DND-41 (cell line): ENCODE measurements at regions not wholly inside any gene's neighbourhood (a gene's known extent, or its start where the extent isn't known, plus 50 kb on each side); places are given as distances from the start of the nearest gene placed in this dataset.

Experiments
- ATAC-seq: fragments of 200-7000 bp; cut with Tn5 transposase; 3 replicates; pipeline ENCODE4 v1.9.1; 2021; ENCODE audit warnings: low read depth; ENCODE audit not compliant: insufficient read depth
- DNase-seq: peaks from one replicate; pipeline ENCODE4 v3.0.0-alpha.2; 2020
- H2AFZ ChIP-seq: 2 replicates; pipeline ENCODE4 v1.6.0; 2012; ENCODE audit warnings: low read depth, low read length
- H3K27ac ChIP-seq: 2 replicates; pipeline ENCODE4 v1.5.1; 2012; ENCODE audit warnings: low read length, inconsistent platforms
- H3K27me3 ChIP-seq: fragments of 200-600 bp; sonication (generic); 2 replicates; pipeline ENCODE4 v1.6.0; 2012; ENCODE audit warnings: low read length, mild to moderate bottlenecking, inconsistent platforms; ENCODE audit not compliant: insufficient read depth, poor library complexity
- H3K36me3 ChIP-seq: 2 replicates; pipeline ENCODE4 v1.5.1; 2012; ENCODE audit warnings: low read length, inconsistent platforms; ENCODE audit not compliant: insufficient read depth
- H3K4me1 ChIP-seq: 2 replicates; pipeline ENCODE4 v1.5.1; 2012; ENCODE audit warnings: mild to moderate bottlenecking, low read length; ENCODE audit not compliant: insufficient read depth
- H3K4me2 ChIP-seq: 2 replicates; pipeline ENCODE4 v1.6.0; 2012; ENCODE audit warnings: mild to moderate bottlenecking, moderate library complexity, low read length, inconsistent platforms; ENCODE audit not compliant: insufficient read depth
- H3K4me3 ChIP-seq, 2 experiments: fragments of 200-600 bp in 1 of 2; shearing (Covaris generic) in 1 of 2; 2 replicates each; pipeline ENCODE4 v1.5.1; 2012 to 2016; ENCODE audit warnings: inconsistent platforms in 2 of 2, low read length in 2 of 2, mild to moderate bottlenecking in 2 of 2, low read depth in 1 of 2, moderate library complexity in 1 of 2
- H3K79me2 ChIP-seq: 2 replicates; pipeline ENCODE4 v1.6.0; 2012; ENCODE audit warnings: low read length, inconsistent platforms; ENCODE audit not compliant: insufficient read depth
- H3K9ac ChIP-seq: 2 replicates; pipeline ENCODE4 v1.6.0; 2012; ENCODE audit warnings: low read depth, mild to moderate bottlenecking, inconsistent platforms, low read length, moderate library complexity
- H3K9me3 ChIP-seq: 2 replicates; pipeline ENCODE4 v1.5.1; 2012; ENCODE audit warnings: low read length, moderate library complexity, mild to moderate bottlenecking, inconsistent platforms; ENCODE audit not compliant: insufficient read depth, severe bottlenecking
- H4K20me1 ChIP-seq: 2 replicates; pipeline ENCODE4 v1.6.0; 2012; ENCODE audit warnings: low read length; ENCODE audit not compliant: insufficient read depth
- EZH2 ChIP-seq: IDR thresholded peaks from 3 replicates; pipeline ENCODE4 v1.6.1; 2012; ENCODE audit warnings: borderline replicate concordance, low read depth, mild to moderate bottlenecking, moderate library complexity, low read length, inconsistent platforms; ENCODE audit not compliant: severe bottlenecking
- TF ChIP-seq, protein P1 (sequence below): IDR thresholded peaks from 2 replicates; pipeline ENCODE4 v1.5.1; 2012; ENCODE audit warnings: borderline replicate concordance, low read length, moderate library complexity, mild to moderate bottlenecking; ENCODE audit not compliant: poor library complexity, severe bottlenecking; ENCODE audit errors: extremely low read depth

DNA sequence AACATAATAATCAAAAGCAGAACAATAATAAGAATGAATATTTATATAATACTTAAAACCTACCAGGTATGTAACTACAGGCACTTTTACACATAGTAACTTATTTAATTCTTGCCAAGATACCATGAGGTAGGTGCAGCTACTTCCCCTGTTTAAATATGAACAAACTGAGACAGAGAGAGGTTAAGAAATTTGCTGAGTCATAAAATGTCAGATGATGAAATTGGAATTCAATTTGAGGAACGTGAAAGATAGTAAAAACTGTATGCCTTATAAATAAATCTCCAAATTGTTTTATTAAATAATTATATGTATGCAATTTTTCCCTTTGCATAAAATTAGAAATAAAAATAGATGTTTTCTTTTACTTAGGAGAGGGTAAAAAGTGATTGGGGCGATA, 1103.3 kb upstream of the NRXN1 start:
- Histone ChIP-seq H4K20me1 (no peaks in the 10 kb centered on the region), H3K9me3 (peaks cover 4% of the 10 kb centered on the region), H2AFZ (no peak overlapping the region), H3K79me2 (no peaks in the 10 kb centered on the region), H3K9ac (no peak overlapping the region), H3K4me2 (no peak overlapping the region), H3K4me3 (no peak overlapping the region), H3K36me3 (no peaks in the 10 kb centered on the region), H3K4me1 (no peaks in the 10 kb centered on the region), H3K27me3 (no peaks in the 10 kb centered on the region), H3K27ac (no peak overlapping the region)
- TF ChIP-seq, protein P1, sequence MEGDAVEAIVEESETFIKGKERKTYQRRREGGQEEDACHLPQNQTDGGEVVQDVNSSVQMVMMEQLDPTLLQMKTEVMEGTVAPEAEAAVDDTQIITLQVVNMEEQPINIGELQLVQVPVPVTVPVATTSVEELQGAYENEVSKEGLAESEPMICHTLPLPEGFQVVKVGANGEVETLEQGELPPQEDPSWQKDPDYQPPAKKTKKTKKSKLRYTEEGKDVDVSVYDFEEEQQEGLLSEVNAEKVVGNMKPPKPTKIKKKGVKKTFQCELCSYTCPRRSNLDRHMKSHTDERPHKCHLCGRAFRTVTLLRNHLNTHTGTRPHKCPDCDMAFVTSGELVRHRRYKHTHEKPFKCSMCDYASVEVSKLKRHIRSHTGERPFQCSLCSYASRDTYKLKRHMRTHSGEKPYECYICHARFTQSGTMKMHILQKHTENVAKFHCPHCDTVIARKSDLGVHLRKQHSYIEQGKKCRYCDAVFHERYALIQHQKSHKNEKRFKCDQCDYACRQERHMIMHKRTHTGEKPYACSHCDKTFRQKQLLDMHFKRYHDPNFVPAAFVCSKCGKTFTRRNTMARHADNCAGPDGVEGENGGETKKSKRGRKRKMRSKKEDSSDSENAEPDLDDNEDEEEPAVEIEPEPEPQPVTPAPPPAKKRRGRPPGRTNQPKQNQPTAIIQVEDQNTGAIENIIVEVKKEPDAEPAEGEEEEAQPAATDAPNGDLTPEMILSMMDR = no peak
- no peak for TF ChIP-seq EZH2
- DNase-seq (no peak), ATAC-seq (no peak)

DNA sequence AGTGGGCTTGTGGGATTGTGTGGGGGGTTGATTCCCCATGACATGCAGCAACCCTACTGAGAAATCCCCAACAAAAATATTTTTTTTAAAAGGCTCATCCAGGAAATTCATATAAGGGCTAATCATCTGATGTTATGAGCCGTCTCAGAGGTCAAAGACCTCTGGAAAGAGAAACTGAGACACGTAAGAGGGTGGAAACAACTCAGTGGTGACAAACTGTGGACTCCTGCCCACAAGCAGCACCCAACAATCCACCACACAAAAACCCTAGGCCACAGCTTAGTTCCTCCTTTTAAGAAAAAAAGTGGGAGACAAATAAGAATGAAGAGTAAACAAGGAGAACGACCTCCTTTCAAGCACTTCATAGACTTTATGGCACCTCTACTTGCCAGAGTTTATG, 1096.1 kb upstream of the NRXN1 start:
- no peaks in the 10 kb centered on the region for H3K79me2 ChIP-seq
- DNase-seq (no peak), ATAC-seq (no peak)
- H3K9ac ChIP-seq = no peak overlapping the region
- H3K4me2 ChIP-seq = no peak overlapping the region
- no peak overlapping the region for H3K4me3 ChIP-seq
- no peaks in the 10 kb centered on the region for H4K20me1 ChIP-seq
- no peaks in the 10 kb centered on the region for H3K36me3 ChIP-seq
- no peak overlapping the region for H3K27ac ChIP-seq
- no peaks in the 10 kb centered on the region for H3K27me3 ChIP-seq
- TF ChIP-seq, protein P1 = no peak
- no peak for TF ChIP-seq EZH2
- H3K4me1 ChIP-seq = no peaks in the 10 kb centered on the region
- H3K9me3 ChIP-seq = peaks cover 4% of the 10 kb centered on the region
- no peak overlapping the region for H2AFZ ChIP-seq

DNA sequence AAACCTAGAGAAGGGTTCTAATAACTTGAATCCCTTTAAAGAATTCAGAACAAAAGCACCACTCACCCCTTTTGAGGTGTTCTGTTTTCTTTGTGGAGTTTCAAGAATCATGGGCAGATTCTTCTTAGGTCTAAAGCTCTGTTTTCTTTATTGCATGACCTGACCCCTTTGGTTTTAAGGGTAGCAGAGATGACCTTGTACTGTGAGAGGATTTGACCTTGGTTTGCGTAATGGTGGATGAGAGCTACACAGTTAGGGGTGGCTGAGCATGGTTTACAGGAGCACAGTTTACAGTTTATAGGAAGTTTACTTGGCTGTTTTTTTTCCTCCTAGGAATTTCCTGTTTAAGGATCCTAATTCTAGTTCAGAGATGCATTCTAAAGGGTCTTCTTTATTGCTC, 1095.6 kb upstream of the NRXN1 start:
- H3K27ac ChIP-seq = no peak overlapping the region
- H3K9ac ChIP-seq = no peak overlapping the region
- no peak overlapping the region for H3K4me2 ChIP-seq
- DNase-seq = no peak
- no peak for ATAC-seq
- H2AFZ ChIP-seq = no peak overlapping the region
- H3K36me3 ChIP-seq = no peaks in the 10 kb centered on the region
- H3K4me1 ChIP-seq = no peaks in the 10 kb centered on the region
- H3K9me3 ChIP-seq = peaks cover 4% of the 10 kb centered on the region
- H4K20me1 ChIP-seq = no peaks in the 10 kb centered on the region
- H3K27me3 ChIP-seq = no peaks in the 10 kb centered on the region
- TF ChIP-seq, protein P1 = no peak
- TF ChIP-seq EZH2 = no peak
- no peak overlapping the region for H3K4me3 ChIP-seq
- H3K79me2 ChIP-seq = no peaks in the 10 kb centered on the region

DNA sequence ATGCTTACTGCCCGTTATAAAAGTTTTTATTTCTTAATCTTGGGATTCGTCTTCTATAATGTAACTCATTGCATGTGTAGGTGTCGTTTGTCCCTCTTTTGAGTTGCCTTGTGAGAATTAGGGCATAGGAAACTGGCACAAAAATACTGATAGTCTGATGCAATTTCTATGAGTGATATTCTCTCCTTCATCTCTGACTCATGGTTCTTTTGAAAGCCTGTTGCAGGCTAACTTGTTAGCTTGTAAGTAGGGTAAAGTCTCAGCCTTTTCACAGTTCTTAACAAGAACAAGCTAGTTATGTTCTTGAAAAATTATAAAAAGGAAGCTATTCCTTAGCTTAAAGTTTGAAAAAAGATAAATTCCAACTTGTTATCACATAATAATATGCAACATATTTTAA, 1085.4 kb upstream of the NRXN1 start:
- ATAC-seq (no peak), DNase-seq (no peak)
- Histone ChIP-seq H3K4me1 (no peaks in the 10 kb centered on the region), H3K9ac (no peak overlapping the region), H3K4me2 (no peak overlapping the region), H3K27ac (no peak overlapping the region), H3K27me3 (no peaks in the 10 kb centered on the region), H3K4me3 (no peak overlapping the region), H2AFZ (no peak overlapping the region), H3K36me3 (no peaks in the 10 kb centered on the region), H4K20me1 (no peaks in the 10 kb centered on the region), H3K9me3 (no peaks in the 10 kb centered on the region), H3K79me2 (no peaks in the 10 kb centered on the region)
- no peak for TF ChIP-seq EZH2
- TF ChIP-seq, protein P1 = no peak
